Fibroblast of lung (primary cell): ENCODE measurements at regions not wholly inside any gene's neighbourhood (a gene's known extent, or its start where the extent isn't known, plus 50 kb on each side); places are given as distances from the start of the nearest gene placed in this dataset.
A peak's percentile ranks its signal among the peaks of the same experiment; 100 is the strongest.

ENCODE experiments used
- DNase-seq, 2 donors: peaks; one replicate each; pipeline versions ENCODE4 v3.0.0 to v3.0.0-alpha.2; 2010; ENCODE audit warnings: low read depth in 2 of 2
- H2AFZ ChIP-seq: 2 replicates; pipeline ENCODE4 v1.5.1; 2012; ENCODE audit warnings: low read length, control low read depth, inconsistent platforms
- H3K27ac ChIP-seq: 2 replicates; pipeline ENCODE4 v1.5.1; 2011; ENCODE audit warnings: low read length, control low read depth; ENCODE audit not compliant: insufficient read depth
- H3K27me3 ChIP-seq: 2 replicates; pipeline ENCODE4 v1.5.1; 2011; ENCODE audit warnings: mild to moderate bottlenecking, low read length; ENCODE audit not compliant: control insufficient read depth, insufficient read depth
- H3K36me3 ChIP-seq: 2 replicates; pipeline ENCODE4 v1.5.1; 2011; ENCODE audit warnings: low read length; ENCODE audit not compliant: control insufficient read depth, insufficient read depth
- H3K4me1 ChIP-seq: 2 replicates; pipeline ENCODE4 v1.5.1; 2011; ENCODE audit warnings: low read length; ENCODE audit not compliant: control insufficient read depth, insufficient read depth; ENCODE audit errors: extremely low read depth
- H3K4me2 ChIP-seq: 2 replicates; pipeline ENCODE4 v1.5.1; 2011; ENCODE audit warnings: low read length, control low read depth; ENCODE audit not compliant: insufficient read depth; ENCODE audit errors: extremely low read depth
- H3K4me3 ChIP-seq, 4 experiments: fragments of 200-600 bp in 1 of 4; sonication (generic) in 1 of 4; replicated peaks in 1 of 4; 2 replicates each; pipeline ENCODE4 v1.5.1; 2011 to 2016; ENCODE audit warnings: low read length in 4 of 4, low read depth in 3 of 4, mild to moderate bottlenecking in 3 of 4, control low read depth in 2 of 4, inconsistent platforms in 1 of 4, mixed read lengths in 1 of 4; ENCODE audit not compliant: insufficient read depth in 1 of 4; ENCODE audit errors: control extremely low read depth in 1 of 4
- H3K79me2 ChIP-seq: 2 replicates; pipeline ENCODE4 v1.5.1; 2012; ENCODE audit warnings: mild to moderate bottlenecking, low read length, inconsistent platforms; ENCODE audit not compliant: control insufficient read depth, insufficient read depth
- H3K9ac ChIP-seq: 2 replicates; pipeline ENCODE4 v1.5.1; 2011; ENCODE audit warnings: mild to moderate bottlenecking, low read length, control low read depth; ENCODE audit not compliant: insufficient read depth
- H3K9me3 ChIP-seq: 2 replicates; pipeline ENCODE4 v1.5.1; 2012; ENCODE audit warnings: low read depth, low read length; ENCODE audit not compliant: control insufficient read depth, insufficient read depth
- H4K20me1 ChIP-seq: 2 replicates; pipeline ENCODE4 v1.5.1; 2011; ENCODE audit warnings: low read length; ENCODE audit not compliant: control insufficient read depth, insufficient read depth; ENCODE audit errors: extremely low read depth
- CTCF ChIP-seq, 2 donors: IDR thresholded peaks in 1 of 2; conservative IDR thresholded peaks in 1 of 2; 1 replicate in 1 of 2; 2 replicates in 1 of 2; pipeline ENCODE4 v1.5.1; 2011 to 2012; ENCODE audit warnings: low read length in 2 of 2, control low read depth in 1 of 2, inconsistent platforms in 1 of 2, low read depth in 1 of 2, mild to moderate bottlenecking in 1 of 2
- EZH2 ChIP-seq: IDR thresholded peaks from 2 replicates; pipeline ENCODE4 v1.5.1; 2012; ENCODE audit warnings: low read length, control low read depth, mild to moderate bottlenecking; ENCODE audit errors: missing control alignments

- DNase-seq, result no peak
Observed at GRCh38 chr3:5425371-5425770, 237.9 kb downstream of the EDEM1 start.

GRCh38 chr3:5426094-5426883 is 238.8 kb downstream of the EDEM1 start:
- Histone ChIP-seq H3K4me1 (no peaks in the 10 kb centered on the region), H3K27me3 (no peaks in the 10 kb centered on the region), H3K9me3 (no peaks in the 10 kb centered on the region), H3K36me3 (no peaks in the 10 kb centered on the region), H3K9ac (no peak overlapping the region), H4K20me1 (no peaks in the 10 kb centered on the region), H3K4me3 (no peak overlapping the region), H2AFZ (no peak overlapping the region), H3K79me2 (no peaks in the 10 kb centered on the region), H3K27ac (no peak overlapping the region), H3K4me2 (no peak overlapping the region)
- DNase-seq, result peak; percentile 19 to 46
- TF ChIP-seq CTCF (conservative IDR thresholded peaks at IDR 0.05 in 1 of 2, IDR thresholded peaks at IDR 0.05 in 1 of 2; ENCODE audit: low read depth in 1 of 2, low read length in 2 of 2), result peak; percentile 59 to 63
- TF ChIP-seq EZH2, result no peak

More at GRCh38 chr3:5425371-5425770, 237.9 kb downstream of the EDEM1 start:
- Histone ChIP-seq H3K36me3 (no peaks in the 10 kb centered on the region), H3K4me3 (no peak overlapping the region), H3K79me2 (no peaks in the 10 kb centered on the region), H3K4me1 (no peaks in the 10 kb centered on the region), H3K27me3 (no peaks in the 10 kb centered on the region), H4K20me1 (no peaks in the 10 kb centered on the region), H2AFZ (no peak overlapping the region), H3K27ac (no peak overlapping the region), H3K4me2 (no peak overlapping the region), H3K9ac (no peak overlapping the region), H3K9me3 (no peaks in the 10 kb centered on the region)
- no peak for TF ChIP-seq EZH2
- TF ChIP-seq CTCF (conservative IDR thresholded peaks at IDR 0.05 in 1 of 2, IDR thresholded peaks at IDR 0.05 in 1 of 2; ENCODE audit: low read depth in 1 of 2, low read length in 2 of 2), result no peak

- TF ChIP-seq CTCF (conservative IDR thresholded peaks at IDR 0.05 in 1 of 2, IDR thresholded peaks at IDR 0.05 in 1 of 2; ENCODE audit: low read depth in 1 of 2, low read length in 2 of 2), result no peak
- TF ChIP-seq EZH2, result no peak
- no peaks in the 10 kb centered on the region for H3K4me1 ChIP-seq
Observed at GRCh38 chr3:5427021-5427420, 239.5 kb downstream of the EDEM1 start.

More at GRCh38 chr3:5427021-5427420, 239.5 kb downstream of the EDEM1 start:
- Histone ChIP-seq H4K20me1 (no peaks in the 10 kb centered on the region), H3K4me2 (no peak overlapping the region), H3K9me3 (no peaks in the 10 kb centered on the region), H3K79me2 (no peaks in the 10 kb centered on the region), H3K36me3 (no peaks in the 10 kb centered on the region), H3K27ac (no peak overlapping the region), H2AFZ (no peak overlapping the region), H3K27me3 (no peaks in the 10 kb centered on the region), H3K9ac (no peak overlapping the region), H3K4me3 (no peak overlapping the region)
- no peak for DNase-seq
